ENCODE measurements at regions not wholly inside any gene's neighbourhood (a gene's known extent, or its start where the extent isn't known, plus 50 kb on each side); places are given as distances from the start of the nearest gene placed in this dataset.

DNA sequence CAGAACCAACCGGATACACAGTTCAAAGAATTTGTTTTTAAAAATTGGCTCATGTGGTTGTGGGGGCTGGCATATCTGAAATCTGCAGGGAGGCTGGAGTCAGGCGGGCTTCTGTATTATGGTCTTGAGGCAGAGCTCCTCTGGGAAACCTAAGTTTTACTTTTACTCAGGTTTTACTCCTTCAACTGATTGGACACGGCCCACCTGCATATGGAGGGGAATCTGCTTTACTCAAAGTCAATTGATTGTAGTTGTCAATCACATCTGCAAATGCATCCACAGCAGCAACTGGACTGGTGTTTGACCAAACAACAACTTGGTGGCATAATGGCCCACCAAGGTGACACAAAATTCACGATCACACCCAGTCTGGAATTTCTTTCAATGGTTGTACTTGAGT lies 103.4 kb downstream of the ERMARD start:
- Histone ChIP-seq H2AFZ (ENCODE audit: low read depth, low read length) (no peak overlapping the region), H3K9me3 (ENCODE audit: insufficient read depth, low read length, severe bottlenecking) (peaks cover 11% of the 10 kb centered on the region), H3K36me3 (ENCODE audit: insufficient read depth, low read length) (no peaks in the 10 kb centered on the region), H3K27me3 (ENCODE audit: insufficient read depth, low read length, poor library complexity) (no peaks in the 10 kb centered on the region), H3K4me2 (ENCODE audit: insufficient read depth, low read length) (no peak overlapping the region), H3K79me2 (ENCODE audit: insufficient read depth, low read length) (no peaks in the 10 kb centered on the region), H3K4me1 (ENCODE audit: insufficient read depth, low read length) (no peaks in the 10 kb centered on the region), H3K9ac (ENCODE audit: low read depth, low read length) (no peak overlapping the region), H4K20me1 (ENCODE audit: insufficient read depth, low read length) (no peaks in the 10 kb centered on the region), H3K4me3 (ENCODE audit: low read depth in 1 of 2, low read length in 2 of 2) (no peak overlapping the region), H3K27ac (ENCODE audit: low read length) (no peak overlapping the region)
- no peak for TF ChIP-seq EZH2 (IDR thresholded peaks at IDR 0.05; ENCODE audit: borderline replicate concordance, low read depth, low read length, severe bottlenecking)
- TF ChIP-seq, protein P1, sequence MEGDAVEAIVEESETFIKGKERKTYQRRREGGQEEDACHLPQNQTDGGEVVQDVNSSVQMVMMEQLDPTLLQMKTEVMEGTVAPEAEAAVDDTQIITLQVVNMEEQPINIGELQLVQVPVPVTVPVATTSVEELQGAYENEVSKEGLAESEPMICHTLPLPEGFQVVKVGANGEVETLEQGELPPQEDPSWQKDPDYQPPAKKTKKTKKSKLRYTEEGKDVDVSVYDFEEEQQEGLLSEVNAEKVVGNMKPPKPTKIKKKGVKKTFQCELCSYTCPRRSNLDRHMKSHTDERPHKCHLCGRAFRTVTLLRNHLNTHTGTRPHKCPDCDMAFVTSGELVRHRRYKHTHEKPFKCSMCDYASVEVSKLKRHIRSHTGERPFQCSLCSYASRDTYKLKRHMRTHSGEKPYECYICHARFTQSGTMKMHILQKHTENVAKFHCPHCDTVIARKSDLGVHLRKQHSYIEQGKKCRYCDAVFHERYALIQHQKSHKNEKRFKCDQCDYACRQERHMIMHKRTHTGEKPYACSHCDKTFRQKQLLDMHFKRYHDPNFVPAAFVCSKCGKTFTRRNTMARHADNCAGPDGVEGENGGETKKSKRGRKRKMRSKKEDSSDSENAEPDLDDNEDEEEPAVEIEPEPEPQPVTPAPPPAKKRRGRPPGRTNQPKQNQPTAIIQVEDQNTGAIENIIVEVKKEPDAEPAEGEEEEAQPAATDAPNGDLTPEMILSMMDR (IDR thresholded peaks at IDR 0.05; ENCODE audit: borderline replicate concordance, extremely low read depth, low read length, poor library complexity, severe bottlenecking) = no peak
- ATAC-seq (ENCODE audit: insufficient read depth, low read depth) = no peak
- DNase-seq = no peak

DNA sequence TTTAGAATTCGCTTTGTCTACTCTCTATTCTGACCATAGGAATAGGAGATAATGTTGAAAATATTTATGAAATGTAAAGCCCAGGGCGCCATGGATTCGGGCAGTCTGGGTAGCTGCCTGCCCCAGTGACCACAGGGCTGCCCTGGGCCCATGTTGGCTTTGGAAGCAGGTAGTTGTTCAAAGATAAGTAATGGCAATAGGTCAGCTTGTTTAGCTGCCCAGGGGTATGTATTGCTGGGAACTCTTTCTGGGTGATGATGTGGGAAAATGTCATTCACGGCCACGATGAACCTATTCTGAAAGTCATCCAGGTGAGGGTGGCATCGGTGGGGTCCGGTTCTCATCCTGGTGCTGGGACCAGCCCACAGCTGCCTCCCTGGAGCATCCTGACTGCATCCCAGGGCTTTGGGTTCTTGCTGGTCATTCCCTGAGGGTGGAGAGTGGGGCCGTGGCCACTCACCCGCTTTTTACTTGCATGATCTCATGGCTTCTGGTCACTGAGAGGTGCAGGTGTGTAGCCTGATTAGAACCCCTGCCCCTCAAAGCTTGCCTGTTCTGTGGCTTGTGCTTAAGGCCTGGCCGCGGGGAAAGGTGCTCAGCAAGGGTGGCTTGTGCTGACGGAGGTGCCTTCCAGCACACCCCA lies 102.8 kb downstream of the ERMARD start:
- no peak overlapping the region for H3K9ac ChIP-seq (ENCODE audit: low read depth, low read length)
- H3K4me2 ChIP-seq (ENCODE audit: insufficient read depth, low read length) = no peak overlapping the region
- no peak overlapping the region for H3K27ac ChIP-seq (ENCODE audit: low read length)
- DNase-seq (no peak), ATAC-seq (ENCODE audit: insufficient read depth, low read depth) (no peak)
- peaks cover 11% of the 10 kb centered on the region for H3K9me3 ChIP-seq (ENCODE audit: insufficient read depth, low read length, severe bottlenecking)
- TF ChIP-seq, protein P1 (IDR thresholded peaks at IDR 0.05; ENCODE audit: borderline replicate concordance, extremely low read depth, low read length, poor library complexity, severe bottlenecking) = no peak
- TF ChIP-seq EZH2 (IDR thresholded peaks at IDR 0.05; ENCODE audit: borderline replicate concordance, low read depth, low read length, severe bottlenecking) = no peak
- H3K79me2 ChIP-seq (ENCODE audit: insufficient read depth, low read length) = no peaks in the 10 kb centered on the region
- no peaks in the 10 kb centered on the region for H3K36me3 ChIP-seq (ENCODE audit: insufficient read depth, low read length)
- H3K4me3 ChIP-seq (ENCODE audit: low read depth in 1 of 2, low read length in 2 of 2) = no peak overlapping the region
- no peak overlapping the region for H2AFZ ChIP-seq (ENCODE audit: low read depth, low read length)
- H3K27me3 ChIP-seq (ENCODE audit: insufficient read depth, low read length, poor library complexity) = no peaks in the 10 kb centered on the region
- no peaks in the 10 kb centered on the region for H4K20me1 ChIP-seq (ENCODE audit: insufficient read depth, low read length)
- H3K4me1 ChIP-seq (ENCODE audit: insufficient read depth, low read length) = no peaks in the 10 kb centered on the region

DNA sequence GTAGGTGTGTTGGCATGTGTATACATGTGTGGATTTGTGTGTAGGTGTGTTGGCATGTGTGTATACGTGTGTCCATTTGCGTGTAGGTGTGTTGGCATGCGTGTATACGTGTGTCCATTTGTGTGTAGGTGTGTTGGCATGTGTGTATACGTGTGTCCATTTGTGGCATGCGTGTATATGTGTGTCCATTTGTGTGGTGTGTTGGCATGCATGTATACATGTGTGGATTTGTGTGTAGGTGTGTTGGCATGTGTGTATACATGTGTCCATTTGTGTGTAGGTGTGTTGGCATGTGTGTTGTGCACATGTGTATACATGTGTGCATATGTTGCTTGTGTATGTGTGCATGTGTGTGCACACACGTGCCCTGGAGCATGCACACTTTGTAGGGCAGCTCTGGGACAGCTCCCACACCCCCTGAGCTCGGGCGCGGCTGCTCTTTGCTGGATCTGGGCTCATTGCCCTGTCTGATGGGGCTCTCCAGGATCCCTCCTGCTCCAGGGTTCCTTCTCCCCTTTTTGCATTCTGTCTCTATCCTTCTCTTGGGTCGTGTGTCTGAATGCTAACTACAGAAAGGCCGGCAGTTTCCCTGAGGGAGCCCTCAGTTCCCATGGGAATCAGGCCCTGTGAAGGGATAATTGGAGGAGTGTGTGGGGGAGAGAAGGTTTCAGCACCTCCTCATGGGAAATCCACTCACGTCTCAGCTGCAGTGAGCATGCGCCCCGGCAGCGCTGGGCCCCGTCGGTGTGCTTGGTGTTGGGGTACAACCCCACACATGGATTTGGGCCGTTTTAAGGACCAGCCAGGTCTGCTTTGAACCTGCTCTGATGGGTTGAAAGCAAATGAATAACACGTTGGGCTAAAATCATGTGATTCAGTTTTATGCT lies 102.0 kb downstream of the ERMARD start:
- Histone ChIP-seq H3K36me3 (ENCODE audit: insufficient read depth, low read length) (no peaks in the 10 kb centered on the region), H3K4me3 (ENCODE audit: low read depth in 1 of 2, low read length in 2 of 2) (no peak overlapping the region), H3K27me3 (ENCODE audit: insufficient read depth, low read length, poor library complexity) (no peaks in the 10 kb centered on the region), H3K9me3 (ENCODE audit: insufficient read depth, low read length, severe bottlenecking) (peaks cover 11% of the 10 kb centered on the region), H3K9ac (ENCODE audit: low read depth, low read length) (no peak overlapping the region), H2AFZ (ENCODE audit: low read depth, low read length) (no peak overlapping the region), H4K20me1 (ENCODE audit: insufficient read depth, low read length) (no peaks in the 10 kb centered on the region), H3K27ac (ENCODE audit: low read length) (no peak overlapping the region), H3K4me2 (ENCODE audit: insufficient read depth, low read length) (no peak overlapping the region), H3K79me2 (ENCODE audit: insufficient read depth, low read length) (no peaks in the 10 kb centered on the region), H3K4me1 (ENCODE audit: insufficient read depth, low read length) (no peaks in the 10 kb centered on the region)
- no peak for ATAC-seq (ENCODE audit: insufficient read depth, low read depth)
- TF ChIP-seq, protein P1 (IDR thresholded peaks at IDR 0.05; ENCODE audit: borderline replicate concordance, extremely low read depth, low read length, poor library complexity, severe bottlenecking) = no peak
- no peak for TF ChIP-seq EZH2 (IDR thresholded peaks at IDR 0.05; ENCODE audit: borderline replicate concordance, low read depth, low read length, severe bottlenecking)
- no peak for DNase-seq

Data from DND-41 (cell line).